Motor neuron (in vitro differentiated cells): ENCODE measurements at regions not wholly inside any gene's neighbourhood (a gene's known extent, or its start where the extent isn't known, plus 50 kb on each side); places are given as distances from the start of the nearest gene placed in this dataset.
"Not testable (repeated sequence)": the region's sequence is repeated elsewhere in the genome, so short reads cannot be mapped to it uniquely, and the experiment has no call there.

ENCODE experiments used
- ATAC-seq, 8 experiments: fragments of 200-7000 bp; cut with Tn5 transposase; replicated peaks in 6 of 8; 2 replicates each; pipeline ENCODE4 v1.8.0; 2021; ENCODE audit warnings: mild to moderate bottlenecking in 8 of 8, moderate library complexity in 8 of 8
- H3K27ac ChIP-seq, 2 donors: fragments of 250-450 bp; sonication (Bioruptor Pico); 2 replicates each; pipeline ENCODE4 v1.9.0; 2021; ENCODE audit warnings: antibody characterized with exemption in 2 of 2, mild to moderate bottlenecking in 2 of 2, moderate library complexity in 1 of 2
- H3K4me1 ChIP-seq, 2 donors: fragments of 250-450 bp; sonication (Bioruptor Pico); replicated peaks in 1 of 2; 2 replicates each; pipeline ENCODE4 v1.6.1; 2021; ENCODE audit warnings: antibody characterized with exemption in 2 of 2, mild to moderate bottlenecking in 2 of 2, moderate library complexity in 1 of 2
- H3K4me3 ChIP-seq, 5 donors: fragments of 250-450 bp; sonication (Bioruptor Pico); 2 replicates each; pipeline ENCODE4 v1.9.0; 2021; ENCODE audit warnings: antibody characterized with exemption in 5 of 5, mild to moderate bottlenecking in 5 of 5, moderate library complexity in 4 of 5
- WGBS, 10 experiments: fragments of 450-650 bp; shearing (Covaris generic); methylation state at CpG; one replicate each; pipeline ENCODE4 v1.0.0; 2022; 5-methylcytosine and 5-hydroxymethylcytosine counted together
- in situ Hi-C, 9 experiments: fragments of 400-800 bp; cut with MboI; loops; one replicate each; pipeline ENCODE4 v1.15.0; 2021; ENCODE audit warnings: low sequenced_read_pairs in 9 of 9, low pct_unique_long_range_greater_than_20kb in 2 of 9; ENCODE audit not compliant: unreplicated experiment in 9 of 9

GRCh38 chr9:65444943-65445342, 159.9 kb upstream of the FOXD4L5 start:
- in situ Hi-C loops = no loop called here
- Histone ChIP-seq H3K27ac (no peak overlapping the region), H3K4me3 (no peak overlapping the region), H3K4me1 (no peaks in the 10 kb centered on the region)
- WGBS, 10 experiments = 0 to 50% (median 36%) methylated on average over 1 to 5 of the region's 8 CpGs; no CpG with 5 or more reads in 6 of the 10 experiments
- no peak for ATAC-seq

- H3K4me1 ChIP-seq, in situ Hi-C loops, H3K27ac ChIP-seq, ATAC-seq, H3K4me3 ChIP-seq: not testable (repeated sequence)
- WGBS, 10 experiments = 27 to 100% (median 57%) methylated on average over 1 to 3 of the region's 12 CpGs; no CpG with 5 or more reads in 7 of the 10 experiments
Observed at GRCh38 chr9:65442116-65442515, 157.1 kb upstream of the FOXD4L5 start.

GRCh38 chr9:65441324-65441920, 156.4 kb upstream of the FOXD4L5 start:
- H3K4me1 ChIP-seq, H3K27ac ChIP-seq, in situ Hi-C loops, H3K4me3 ChIP-seq: not testable (repeated sequence)
- 61% methylated on average over 6 of the region's 10 CpGs; no CpG with 5 or more reads in 8 of the 10 experiments for WGBS, 10 experiments
- peak in 2 of 8 experiments; percentile 26 to 37 for ATAC-seq

- no peak for ATAC-seq
- Histone ChIP-seq H3K27ac (no peak overlapping the region), H3K4me1 (no peaks in the 10 kb centered on the region), H3K4me3 (no peak overlapping the region)
- 29% methylated on average over 2 of the region's 2 CpGs; no CpG with 5 or more reads in 9 of the 10 experiments for WGBS, 10 experiments
- in situ Hi-C loops = no loop called here
Observed at GRCh38 chr9:65437724-65438123, 152.7 kb upstream of the FOXD4L5 start.

GRCh38 chr9:65435464-65435863, 150.5 kb upstream of the FOXD4L5 start:
- no peaks in the 10 kb centered on the region for H3K4me1 ChIP-seq
- no peak for ATAC-seq
- in situ Hi-C loops = no loop called here
- no peak overlapping the region for H3K27ac ChIP-seq
- WGBS, 10 experiments = 35 to 71% (median 50%) methylated on average over 1 to 7 of the region's 10 CpGs; no CpG with 5 or more reads in 5 of the 10 experiments
- H3K4me3 ChIP-seq = no peak overlapping the region

GRCh38 chr9:65432722-65433323, 147.8 kb upstream of the FOXD4L5 start:
- Histone ChIP-seq H3K27ac (no peak overlapping the region), H3K4me1 (no peaks in the 10 kb centered on the region), H3K4me3 (no peak overlapping the region)
- in situ Hi-C loops = no loop called here
- WGBS, 10 experiments = 0 to 82% (median 60%) methylated on average over 1 to 5 of the region's 6 CpGs; no CpG with 5 or more reads in 2 of the 10 experiments
- ATAC-seq = no peak

GRCh38 chr9:65432051-65432450, 147.0 kb upstream of the FOXD4L5 start:
- WGBS, 10 experiments = 0 to 50% (median 20%) methylated on average over 1 of the region's 2 CpGs; no CpG with 5 or more reads in 7 of the 10 experiments
- H3K4me1 ChIP-seq = no peaks in the 10 kb centered on the region
- H3K4me3 ChIP-seq = no peak overlapping the region
- no peak for ATAC-seq
- in situ Hi-C loops = no loop called here
- no peak overlapping the region for H3K27ac ChIP-seq

- in situ Hi-C loops = no loop called here
- Histone ChIP-seq H3K27ac (no peak overlapping the region), H3K4me1 (no peaks in the 10 kb centered on the region), H3K4me3 (no peak overlapping the region)
- WGBS, 10 experiments = 27 to 92% (median 42%) methylated on average over 2 to 5 of the region's 7 CpGs; no CpG with 5 or more reads in 6 of the 10 experiments
- ATAC-seq = no peak
Observed at GRCh38 chr9:65430221-65430620, 145.2 kb upstream of the FOXD4L5 start.

GRCh38 chr9:65427361-65427760, 142.4 kb upstream of the FOXD4L5 start:
- H3K27ac ChIP-seq, in situ Hi-C loops, H3K4me1 ChIP-seq, H3K4me3 ChIP-seq, ATAC-seq: not testable (repeated sequence)
- WGBS, 10 experiments = no CpG with 5 or more reads among the region's 4 CpGs

GRCh38 chr9:65426813-65427212, 141.8 kb upstream of the FOXD4L5 start:
- H3K4me1 ChIP-seq, in situ Hi-C loops, ATAC-seq, H3K27ac ChIP-seq, H3K4me3 ChIP-seq: not testable (repeated sequence)
- 28 to 82% (median 63%) methylated on average over 2 of the region's 10 CpGs; no CpG with 5 or more reads in 7 of the 10 experiments for WGBS, 10 experiments

GRCh38 chr9:65426231-65426630, 141.2 kb upstream of the FOXD4L5 start:
- Histone ChIP-seq H3K4me3 (no peak overlapping the region), H3K27ac (no peak overlapping the region), H3K4me1 (no peaks in the 10 kb centered on the region)
- WGBS, 10 experiments = no CpG with 5 or more reads among the region's 8 CpGs
- no peak for ATAC-seq
- in situ Hi-C loops = no loop called here

GRCh38 chr9:65425183-65425582, 140.2 kb upstream of the FOXD4L5 start:
- H3K4me1 ChIP-seq, in situ Hi-C loops, ATAC-seq, H3K4me3 ChIP-seq, H3K27ac ChIP-seq: not testable (repeated sequence)
- WGBS, 10 experiments = 17 to 56% (median 28%) methylated on average over 5 of the region's 5 CpGs

GRCh38 chr9:65424437-65424984, 139.5 kb upstream of the FOXD4L5 start:
- ATAC-seq = peak in 2 of 8 experiments; percentile 67 to 71
- H3K27ac ChIP-seq, H3K4me1 ChIP-seq, in situ Hi-C loops, H3K4me3 ChIP-seq: not testable (repeated sequence)
- no CpG with 5 or more reads among the region's 8 CpGs for WGBS, 10 experiments
